K562 (cell line): ENCODE measurements at regions not wholly inside any gene's neighbourhood (a gene's known extent, or its start where the extent isn't known, plus 50 kb on each side); places are given as distances from the start of the nearest gene placed in this dataset.

Experiments
- ATAC-seq: fragments of 200-7000 bp; cut with Tn5 transposase; 3 replicates; pipeline ENCODE4 v1.9.1; 2020; ENCODE audit warnings: moderate library complexity
- BruUV-seq: library from RNA; stranded (reverse); fragments of 400-500 nt; replicated peaks from 2 replicates; lab custom pipeline; 2021; lab: Mats Ljungman, UMichigan
- CTCF ChIA-PET: fragments of 300-600 bp; formaldehyde crosslinking; extraction: SDS; loops from one replicate; lab custom pipeline; 2021; ENCODE audit warnings: low intra/inter-chr PET ratio; lab: Yijun Ruan, JAX
- POLR2A ChIA-PET: fragments of 300-600, 350-650 bp; sonication (Branson Sonifier 250); formaldehyde crosslinking; extraction: SDS; loops from one replicate; lab custom pipeline; 2021; ENCODE audit warnings: antibody characterized with exemption, inconsistent platforms; lab: Yijun Ruan, JAX
- DNase-seq, 4 experiments: peaks; one replicate each; pipeline versions ENCODE4 v3.0.0 to v3.0.0-alpha.2; 2011 to 2018; ENCODE audit warnings: low spot score in 3 of 4, mixed read lengths in 3 of 4; ENCODE audit errors: extremely low read depth in 1 of 4
- FAIRE-seq: peaks from 2 replicates; lab custom pipeline; 2011; peaks lifted over from hg19 to GRCh38; lab: Jason Lieb, UNC
- H2AFZ ChIP-seq: 2 replicates; pipeline ENCODE4 v1.6.0; 2011; ENCODE audit warnings: low read depth, low read length, control low read depth, inconsistent platforms
- H3K27ac ChIP-seq: fragments of 200-600 bp; 3 replicates; pipeline ENCODE4 v1.8.0; 2011; ENCODE audit warnings: low read depth, mild to moderate bottlenecking, control low read depth, inconsistent platforms, low read length, moderate library complexity, mixed read lengths; ENCODE audit errors: extremely low read depth
- H3K27me3 ChIP-seq, 2 experiments: fragments of 300-600 bp in 1 of 2; 2 replicates in 1 of 2; 3 replicates in 1 of 2; pipeline versions ENCODE4 v1.6.0 to v1.8.0; 2011; ENCODE audit warnings: inconsistent platforms in 2 of 2, low read length in 2 of 2, mild to moderate bottlenecking in 1 of 2, mixed read lengths in 1 of 2, moderate library complexity in 1 of 2; ENCODE audit not compliant: control insufficient read depth in 2 of 2, insufficient read depth in 2 of 2
- H3K36me3 ChIP-seq: fragments of 300-600 bp; 3 replicates; pipeline ENCODE4 v1.8.0; 2011; ENCODE audit warnings: mild to moderate bottlenecking, low read length, inconsistent platforms; ENCODE audit not compliant: control insufficient read depth, insufficient read depth
- H3K4me1 ChIP-seq, 2 experiments: fragments of 200-600 bp in 1 of 2; replicated peaks in 1 of 2; 2 replicates in 1 of 2; 3 replicates in 1 of 2; pipeline versions ENCODE4 v1.5.1 to v1.8.0; 2011; ENCODE audit warnings: inconsistent platforms in 2 of 2, low read length in 2 of 2, mild to moderate bottlenecking in 1 of 2, mixed read lengths in 1 of 2, moderate library complexity in 1 of 2; ENCODE audit not compliant: control insufficient read depth in 2 of 2, insufficient read depth in 2 of 2
- H3K4me2 ChIP-seq: 2 replicates; pipeline ENCODE4 v1.6.1; 2011; ENCODE audit warnings: low read length, control low read depth, inconsistent platforms, mixed read lengths; ENCODE audit not compliant: insufficient read depth
- H3K4me3 ChIP-seq: fragments of 200-600 bp; sonication (generic), shearing (Covaris generic); 2 replicates; pipeline ENCODE4 v1.5.1; 2016; ENCODE audit warnings: control low read depth, inconsistent platforms
- H3K79me2 ChIP-seq: fragments of 200-600 bp; 3 replicates; pipeline ENCODE4 v1.8.0; 2011; ENCODE audit warnings: low read length, inconsistent platforms; ENCODE audit not compliant: control insufficient read depth, insufficient read depth
- H3K9ac ChIP-seq, 2 experiments: 2 replicates each; pipeline versions ENCODE4 v1.6.0 to v1.6.1; 2011; ENCODE audit warnings: low read depth in 2 of 2, low read length in 2 of 2, control low read depth in 1 of 2, inconsistent platforms in 1 of 2, mild to moderate bottlenecking in 1 of 2, mixed read lengths in 1 of 2; ENCODE audit not compliant: insufficient read depth in 1 of 2
- H3K9me1 ChIP-seq: one replicate; pipeline ENCODE4 v1.6.0; 2011; ENCODE audit warnings: inconsistent platforms, mild to moderate bottlenecking, low read length, moderate library complexity; ENCODE audit not compliant: control insufficient read depth, insufficient read depth
- H3K9me3 ChIP-seq: replicated peaks from 2 replicates; pipeline ENCODE4 v1.5.1; 2011; ENCODE audit warnings: low read depth, low read length, inconsistent platforms; ENCODE audit not compliant: control insufficient read depth, insufficient read depth
- H4K20me1 ChIP-seq: replicated peaks from 2 replicates; pipeline ENCODE4 v1.6.1; 2011; ENCODE audit warnings: low read length, inconsistent platforms, mixed read lengths; ENCODE audit not compliant: control insufficient read depth, insufficient read depth
- FOXJ2 ChIP-seq: fragments of 200-800 bp; sonication (Bioruptor generic); IDR thresholded peaks from 2 replicates; pipeline ENCODE4 v1.6.1; 2016; ENCODE audit warnings: missing genetic modification characterization, missing compliant biosample characterization
- KLF16 ChIP-seq: IDR thresholded peaks from 2 replicates; pipeline ENCODE4 v1.6.1; 2016; ENCODE audit warnings: antibody characterized with exemption
- TEAD2 ChIP-seq: fragments of 450-650 bp; IDR thresholded peaks from 2 replicates; pipeline ENCODE4 v1.6.1; 2016; ENCODE audit warnings: missing genetic modification characterization, control low read depth, missing compliant biosample characterization
- WGBS: fragments of 100-300 bp; shearing (Covaris generic); methylation state at CpG from one replicate; pipeline ENCODE4 v1.1.6; 2016; ENCODE audit warnings: low coverage, mixed read lengths; ENCODE audit not compliant: insufficient coverage; ENCODE audit errors: missing lambda C conversion rate; 5-methylcytosine and 5-hydroxymethylcytosine counted together
- in situ Hi-C: fragments of 300-500 bp; cut with MboI; formaldehyde crosslinking; loops from 4 replicates; pipeline ENCODE4 v1.15.0; 2018; ENCODE audit warnings: inconsistent platforms, mixed read lengths
- intact Hi-C: fragments of 100-400 bp; cut with micrococcal nuclease; formaldehyde crosslinking; loops from 2 replicates; pipeline ENCODE4 v1.14.2; 2022
- TF ChIP-seq, protein P1 (sequence below): fragments of 450-650 bp; IDR thresholded peaks from 2 replicates; pipeline ENCODE4 v1.6.1; 2018; ENCODE audit not compliant: partially characterized antibody

DNA sequence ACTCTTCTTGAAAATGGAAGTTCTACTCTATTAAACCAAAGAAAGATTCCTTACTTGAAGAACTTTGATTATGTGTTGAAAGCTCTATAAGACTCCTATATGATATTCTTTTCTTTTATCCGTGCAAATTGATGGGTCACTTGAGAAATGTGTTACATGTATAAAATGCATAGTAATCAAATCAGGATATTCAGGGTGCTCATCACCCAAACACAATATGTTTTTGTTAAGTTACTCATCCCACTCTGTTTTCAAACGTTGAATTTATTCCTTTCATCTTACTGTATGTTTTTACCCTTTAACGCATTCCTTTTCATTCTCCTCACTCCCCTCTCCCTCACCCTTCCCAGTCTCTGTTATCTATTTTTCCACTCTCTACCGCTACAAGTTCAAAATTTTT, 305.5 kb upstream of the KYNU start (continued):
- TF ChIP-seq, protein P1, sequence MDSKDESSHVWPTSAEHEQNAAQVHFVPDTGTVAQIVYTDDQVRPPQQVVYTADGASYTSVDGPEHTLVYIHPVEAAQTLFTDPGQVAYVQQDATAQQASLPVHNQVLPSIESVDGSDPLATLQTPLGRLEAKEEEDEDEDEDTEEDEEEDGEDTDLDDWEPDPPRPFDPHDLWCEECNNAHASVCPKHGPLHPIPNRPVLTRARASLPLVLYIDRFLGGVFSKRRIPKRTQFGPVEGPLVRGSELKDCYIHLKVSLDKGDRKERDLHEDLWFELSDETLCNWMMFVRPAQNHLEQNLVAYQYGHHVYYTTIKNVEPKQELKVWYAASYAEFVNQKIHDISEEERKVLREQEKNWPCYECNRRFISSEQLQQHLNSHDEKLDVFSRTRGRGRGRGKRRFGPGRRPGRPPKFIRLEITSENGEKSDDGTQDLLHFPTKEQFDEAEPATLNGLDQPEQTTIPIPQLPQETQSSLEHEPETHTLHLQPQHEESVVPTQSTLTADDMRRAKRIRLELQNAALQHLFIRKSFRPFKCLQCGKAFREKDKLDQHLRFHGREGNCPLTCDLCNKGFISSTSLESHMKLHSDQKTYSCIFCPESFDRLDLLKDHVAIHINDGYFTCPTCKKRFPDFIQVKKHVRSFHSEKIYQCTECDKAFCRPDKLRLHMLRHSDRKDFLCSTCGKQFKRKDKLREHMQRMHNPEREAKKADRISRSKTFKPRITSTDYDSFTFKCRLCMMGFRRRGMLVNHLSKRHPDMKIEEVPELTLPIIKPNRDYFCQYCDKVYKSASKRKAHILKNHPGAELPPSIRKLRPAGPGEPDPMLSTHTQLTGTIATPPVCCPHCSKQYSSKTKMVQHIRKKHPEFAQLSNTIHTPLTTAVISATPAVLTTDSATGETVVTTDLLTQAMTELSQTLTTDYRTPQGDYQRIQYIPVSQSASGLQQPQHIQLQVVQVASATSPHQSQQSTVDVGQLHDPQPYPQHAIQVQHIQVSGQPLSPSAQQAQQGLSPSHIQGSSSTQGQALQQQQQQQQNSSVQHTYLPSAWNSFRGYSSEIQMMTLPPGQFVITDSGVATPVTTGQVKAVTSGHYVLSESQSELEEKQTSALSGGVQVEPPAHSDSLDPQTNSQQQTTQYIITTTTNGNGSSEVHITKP = no peak

DNA sequence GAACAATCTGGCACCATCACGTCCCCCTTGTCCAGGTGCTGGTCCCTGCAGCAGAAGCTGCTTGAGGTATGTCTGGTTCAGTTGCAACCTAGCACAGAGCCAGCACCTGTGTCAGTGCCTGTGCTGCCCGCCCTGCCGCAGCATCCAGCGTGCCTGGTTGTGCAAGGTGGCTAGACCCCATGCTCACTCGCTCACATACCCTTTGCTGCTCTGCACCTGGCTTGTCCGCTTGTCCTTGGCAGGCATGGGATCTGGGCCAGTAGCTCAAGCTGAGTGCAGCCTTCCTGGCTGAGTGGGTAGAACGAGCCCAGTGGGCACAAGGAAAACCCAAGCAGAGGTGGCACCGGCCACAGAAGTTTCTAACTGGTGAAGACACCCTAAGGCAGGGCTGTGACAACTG, 314.6 kb upstream of the KYNU start:
- no peak for TF ChIP-seq KLF16
- TF ChIP-seq FOXJ2 (tag) = no peak
- TF ChIP-seq TEAD2 = no peak
- BruUV-seq = no TSS peak
- FAIRE-seq (no peak), ATAC-seq (no peak), DNase-seq (no peak)
- Histone ChIP-seq H3K4me3 (no peak overlapping the region), H4K20me1 (no peaks in the 10 kb centered on the region), H3K27ac (no peak overlapping the region), H3K79me2 (no peaks in the 10 kb centered on the region), H3K36me3 (no peaks in the 10 kb centered on the region), H3K4me2 (no peak overlapping the region), H2AFZ (no peak overlapping the region), H3K9me3 (no peaks in the 10 kb centered on the region; the same call in 1 of the 2 replicates), H3K27me3 (no peaks in the 10 kb centered on the region), H3K9ac (no peak overlapping the region), H3K4me1 (no peaks in the 10 kb centered on the region), H3K9me1 (no peaks in the 10 kb centered on the region)
- in situ Hi-C loops = no loop called here
- CTCF ChIA-PET = no interaction called here
- POLR2A ChIA-PET = no interaction called here
- intact Hi-C loops = no loop called here
- 2% methylated on average over 8 of the region's 8 CpGs for WGBS
